Body of pancreas (tissue), 4 donors: ENCODE measurements at regions not wholly inside any gene's neighbourhood (a gene's known extent, or its start where the extent isn't known, plus 50 kb on each side); places are given as distances from the start of the nearest gene placed in this dataset.

Experiments used
- ATAC-seq: fragments of 150-250 bp; one replicate; pipeline ENCODE4 v1.9.1; 2016
- DNase-seq, 4 donors: peaks; one replicate each; pipeline ENCODE4 v3.0.0-alpha.2; 2019
- H3K27ac ChIP-seq, 4 donors: fragments of 200-600 bp; sonication (generic); 1 replicate in 3 of 4; 2 replicates in 1 of 4; pipeline versions ENCODE4 v1.5.1 to v1.6.1; 2016 to 2019; ENCODE audit warnings: mild to moderate bottlenecking in 1 of 4, mixed read lengths in 1 of 4, moderate library complexity in 1 of 4
- H3K27me3 ChIP-seq, 2 donors: fragments of 200-600 bp; sonication (generic); one replicate each; pipeline ENCODE4 v1.6.0; 2016; ENCODE audit warnings: mild to moderate bottlenecking in 1 of 2
- H3K36me3 ChIP-seq, 2 donors: fragments of 200-600 bp; sonication (generic); replicated peaks in 1 of 2; 2 replicates each; pipeline ENCODE4 v1.5.1; 2016; ENCODE audit warnings: low read depth in 2 of 2; ENCODE audit not compliant: insufficient read depth in 1 of 2
- H3K4me1 ChIP-seq: fragments of 200-600 bp; sonication (generic); one replicate; pipeline ENCODE4 v1.6.0; 2016
- H3K4me3 ChIP-seq, 2 donors: fragments of 200-600 bp; sonication (generic); 1 replicate in 1 of 2; 2 replicates in 1 of 2; pipeline ENCODE4 v1.5.1; 2016 to 2019
- H3K9me3 ChIP-seq, 3 donors: fragments of 200-600 bp; sonication (generic); 1 replicate in 2 of 3; 2 replicates in 1 of 3; pipeline ENCODE4 v1.5.1; 2016
- CTCF ChIP-seq, 7 experiments: fragments of 450-650 bp in 4 of 7; fragments of 200-600 bp in 3 of 7; sonication (generic) in 3 of 7; IDR thresholded peaks; one replicate each; pipeline ENCODE4 v1.5.1; 2016 to 2019; ENCODE audit warnings: antibody characterized with exemption in 7 of 7
- POLR2A ChIP-seq, 3 donors: fragments of 450-650 bp; IDR thresholded peaks; one replicate each; pipeline ENCODE4 v1.6.1; 2016; ENCODE audit warnings: antibody characterized with exemption in 3 of 3, mild to moderate bottlenecking in 2 of 3
- WGBS, 2 donors: methylation state at CpG; one replicate each; pipeline ENCODE4 v1.1.5; 2017; 5-methylcytosine and 5-hydroxymethylcytosine counted together
- intact Hi-C: fragments of 100-400 bp; cut with DNase I; formaldehyde crosslinking; loops from one replicate; pipeline ENCODE4 v1.15.1; 2023

GRCh38 chr11:81005595-81005994 is 1564.8 kb upstream of the TENM4 start:
- WGBS, 2 donors, result 28 to 38% methylated on average over 2 of the region's 2 CpGs

GRCh38 chr11:81004576-81004975 is 1563.7 kb upstream of the TENM4 start:
- ATAC-seq (no peak), DNase-seq (no peak)
- Histone ChIP-seq H3K9me3 (no peaks in the 10 kb centered on the region), H3K27me3 (no peaks in the 10 kb centered on the region), H3K36me3 (no peaks in the 10 kb centered on the region), H3K27ac (no peak overlapping the region), H3K4me3 (no peak overlapping the region), H3K4me1 (no peaks in the 10 kb centered on the region)
- WGBS, 2 donors, result 58 to 75% methylated on average over 2 of the region's 2 CpGs
- no peak for TF ChIP-seq POLR2A (IDR thresholded peaks at IDR 0.05)
- TF ChIP-seq CTCF (IDR thresholded peaks at IDR 0.05), result no peak
- intact Hi-C loops, result no loop called here

More at GRCh38 chr11:81005595-81005994, 1564.8 kb upstream of the TENM4 start:
- no peaks in the 10 kb centered on the region for H3K4me1 ChIP-seq
- no peaks in the 10 kb centered on the region for H3K9me3 ChIP-seq
- H3K36me3 ChIP-seq, result no peaks in the 10 kb centered on the region
- ATAC-seq, result no peak
- no peak for DNase-seq
- H3K27me3 ChIP-seq, result no peaks in the 10 kb centered on the region
- no peak for TF ChIP-seq POLR2A (IDR thresholded peaks at IDR 0.05)
- no peak overlapping the region for H3K4me3 ChIP-seq
- intact Hi-C loops, result no loop called here
- no peak overlapping the region for H3K27ac ChIP-seq

GRCh38 chr11:81002374-81002773 is 1561.5 kb upstream of the TENM4 start:
- no peak overlapping the region for H3K4me3 ChIP-seq
- TF ChIP-seq POLR2A (IDR thresholded peaks at IDR 0.05) (no peak), CTCF (IDR thresholded peaks at IDR 0.05) (no peak)
- WGBS, 2 donors, result 64 to 76% methylated on average over 4 of the region's 4 CpGs
- no peak overlapping the region for H3K27ac ChIP-seq
- intact Hi-C loops, result no loop called here
- no peaks in the 10 kb centered on the region for H3K36me3 ChIP-seq
- H3K9me3 ChIP-seq, result no peaks in the 10 kb centered on the region
- no peak for ATAC-seq
- no peak for DNase-seq
- no peaks in the 10 kb centered on the region for H3K27me3 ChIP-seq
- H3K4me1 ChIP-seq, result no peaks in the 10 kb centered on the region

- no peak for DNase-seq
- Histone ChIP-seq H3K9me3 (no peaks in the 10 kb centered on the region), H3K36me3 (no peaks in the 10 kb centered on the region), H3K4me3 (no peak overlapping the region), H3K27me3 (no peaks in the 10 kb centered on the region), H3K4me1 (no peaks in the 10 kb centered on the region), H3K27ac (no peak overlapping the region)
- intact Hi-C loops, result no loop called here
- no peak for TF ChIP-seq POLR2A (IDR thresholded peaks at IDR 0.05)
- TF ChIP-seq CTCF (IDR thresholded peaks at IDR 0.05), result no peak
- 14 to 23% methylated on average over 1 of the region's 1 CpG for WGBS, 2 donors
- ATAC-seq, result no peak
Measured at GRCh38 chr11:81000735-81001134, 1559.9 kb upstream of the TENM4 start.

GRCh38 chr11:81000334-81000733 is 1559.5 kb upstream of the TENM4 start:
- TF ChIP-seq POLR2A (IDR thresholded peaks at IDR 0.05) (no peak), CTCF (IDR thresholded peaks at IDR 0.05) (no peak)
- no peaks in the 10 kb centered on the region for H3K4me1 ChIP-seq

More at GRCh38 chr11:81000334-81000733, 1559.5 kb upstream of the TENM4 start:
- intact Hi-C loops, result no loop called here
- Histone ChIP-seq H3K36me3 (no peaks in the 10 kb centered on the region), H3K9me3 (no peaks in the 10 kb centered on the region), H3K27ac (no peak overlapping the region), H3K27me3 (no peaks in the 10 kb centered on the region), H3K4me3 (no peak overlapping the region)
- no peak for ATAC-seq
- DNase-seq, result no peak
